Peyer's patch (tissue), 4 donors: ENCODE measurements at regions not wholly inside any gene's neighbourhood (a gene's known extent, or its start where the extent isn't known, plus 50 kb on each side); places are given as distances from the start of the nearest gene placed in this dataset.

ENCODE experiments used
- CTCF ChIP-seq, 6 experiments: fragments of 450-650 bp in 4 of 6; fragments of 200-600 bp in 2 of 6; sonication (generic) in 1 of 6; IDR thresholded peaks; one replicate each; pipeline ENCODE4 v1.5.1; 2017 to 2019; ENCODE audit warnings: antibody characterized with exemption in 6 of 6, mild to moderate bottlenecking in 3 of 6, moderate library complexity in 1 of 6
- POLR2A ChIP-seq, 2 donors: fragments of 450-650 bp; IDR thresholded peaks; one replicate each; pipeline ENCODE4 v1.5.1; 2017; ENCODE audit warnings: antibody characterized with exemption in 2 of 2, mild to moderate bottlenecking in 2 of 2, moderate library complexity in 2 of 2

- TF ChIP-seq CTCF (IDR thresholded peaks at IDR 0.05): no peak
- TF ChIP-seq POLR2A (IDR thresholded peaks at IDR 0.05): no peak
Observed at GRCh38 chr9:16282216-16282615, 588.3 kb downstream of the BNC2 start.
